GM18951 (cell line): ENCODE measurements at regions not wholly inside any gene's neighbourhood (a gene's known extent, or its start where the extent isn't known, plus 50 kb on each side); places are given as distances from the start of the nearest gene placed in this dataset.

Source experiments
- POLR2A ChIP-seq: IDR thresholded peaks from 4 replicates; pipeline ENCODE4 v1.6.1; 2011; ENCODE audit warnings: mild to moderate bottlenecking; ENCODE audit not compliant: insufficient read length, insufficient read depth; ENCODE audit errors: extremely low read depth
- in situ Hi-C: fragments of 300-500 bp; cut with MboI; formaldehyde crosslinking; loops from one replicate; pipeline ENCODE4 v1.12.0; 2022; ENCODE audit warnings: low sequenced_read_pairs, mixed read lengths, inconsistent platforms; ENCODE audit not compliant: unreplicated experiment

- TF ChIP-seq POLR2A = no peak
- in situ Hi-C loops = no loop called here
Observed at GRCh38 chrX:110871839-110872238, 76.2 kb upstream of the CHRDL1 start.

- in situ Hi-C loops = no loop called here
- no peak for TF ChIP-seq POLR2A
Observed at GRCh38 chrX:110866421-110866820, 70.8 kb upstream of the CHRDL1 start.

- no peak for TF ChIP-seq POLR2A
- in situ Hi-C loops = no loop called here
Observed at GRCh38 chrX:110863883-110864282, 68.3 kb upstream of the CHRDL1 start.

GRCh38 chrX:110858565-110858964 is 62.9 kb upstream of the CHRDL1 start:
- TF ChIP-seq POLR2A = no peak

GRCh38 chrX:110853610-110854009 is 58.0 kb upstream of the CHRDL1 start:
- TF ChIP-seq POLR2A = no peak
- in situ Hi-C loops = loop anchor here (10.0 kb wide), 1 partner anchor 409 kb away; no protein-coding TSS in a partner anchor

More at GRCh38 chrX:110858565-110858964, 62.9 kb upstream of the CHRDL1 start:
- in situ Hi-C loops = loop anchor here (10.0 kb wide), 1 partner anchor 414 kb away; no protein-coding TSS in a partner anchor

- TF ChIP-seq POLR2A = no peak
- in situ Hi-C loops = loop anchor here (10.0 kb wide), 1 partner anchor 407 kb away; no protein-coding TSS in a partner anchor
Observed at GRCh38 chrX:110852180-110852579, 56.6 kb upstream of the CHRDL1 start.

GRCh38 chrX:110851780-110852179 is 56.2 kb upstream of the CHRDL1 start:
- no peak for TF ChIP-seq POLR2A
- in situ Hi-C loops = loop anchor here (10.0 kb wide), 1 partner anchor 407 kb away; no protein-coding TSS in a partner anchor

GRCh38 chrX:110847334-110847733 is 51.7 kb upstream of the CHRDL1 start:
- TF ChIP-seq POLR2A = no peak

GRCh38 chrX:110846071-110846470 is 50.5 kb upstream of the CHRDL1 start:
- TF ChIP-seq POLR2A = no peak
- in situ Hi-C loops = loop anchor here (25.0 kb wide), 1 partner anchor 684 kb away; no protein-coding TSS in a partner anchor

More at GRCh38 chrX:110847334-110847733, 51.7 kb upstream of the CHRDL1 start:
- in situ Hi-C loops = loop anchor here (25.0 kb wide), 1 partner anchor 685 kb away; no protein-coding TSS in a partner anchor
